ENCODE measurements at regions not wholly inside any gene's neighbourhood (a gene's known extent, or its start where the extent isn't known, plus 50 kb on each side); places are given as distances from the start of the nearest gene placed in this dataset.

GRCh38 chr9:71233646-71234045 lies 112.2 kb upstream of the TRPM3 start:
- ATAC-seq: no peak
- TF ChIP-seq ZNF565 (CRISPR knock-in tag; conservative IDR thresholded peaks at IDR 0.05; ENCODE audit: low read depth) (no peak), TSHZ2 (CRISPR knock-in tag; IDR thresholded peaks at IDR 0.05) (no peak), SNAI2 (CRISPR knock-in tag; IDR thresholded peaks at IDR 0.05) (no peak), RARB (CRISPR knock-in tag; IDR thresholded peaks at IDR 0.05) (no peak), ESRRG (CRISPR knock-in tag; IDR thresholded peaks at IDR 0.05) (no peak), TOX (CRISPR knock-in tag; IDR thresholded peaks at IDR 0.05; ENCODE audit: borderline replicate concordance) (no peak), PATZ1 (CRISPR knock-in tag; IDR thresholded peaks at IDR 0.05; ENCODE audit: borderline replicate concordance) (no peak), OSR1 (CRISPR knock-in tag; IDR thresholded peaks at IDR 0.05) (no peak), PPARA (CRISPR knock-in tag; IDR thresholded peaks at IDR 0.05; ENCODE audit: borderline replicate concordance) (no peak), GLIS3 (CRISPR knock-in tag; IDR thresholded peaks at IDR 0.05) (no peak)
- TF ChIP-seq, protein P1, sequence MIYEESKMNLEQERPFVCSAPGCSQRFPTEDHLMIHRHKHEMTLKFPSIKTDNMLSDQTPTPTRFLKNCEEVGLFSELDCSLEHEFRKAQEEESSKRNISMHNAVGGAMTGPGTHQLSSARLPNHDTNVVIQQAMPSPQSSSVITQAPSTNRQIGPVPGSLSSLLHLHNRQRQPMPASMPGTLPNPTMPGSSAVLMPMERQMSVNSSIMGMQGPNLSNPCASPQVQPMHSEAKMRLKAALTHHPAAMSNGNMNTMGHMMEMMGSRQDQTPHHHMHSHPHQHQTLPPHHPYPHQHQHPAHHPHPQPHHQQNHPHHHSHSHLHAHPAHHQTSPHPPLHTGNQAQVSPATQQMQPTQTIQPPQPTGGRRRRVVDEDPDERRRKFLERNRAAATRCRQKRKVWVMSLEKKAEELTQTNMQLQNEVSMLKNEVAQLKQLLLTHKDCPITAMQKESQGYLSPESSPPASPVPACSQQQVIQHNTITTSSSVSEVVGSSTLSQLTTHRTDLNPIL (CRISPR knock-in tag; IDR thresholded peaks at IDR 0.05; ENCODE audit: low read depth): no peak
- TF ChIP-seq, protein P2, sequence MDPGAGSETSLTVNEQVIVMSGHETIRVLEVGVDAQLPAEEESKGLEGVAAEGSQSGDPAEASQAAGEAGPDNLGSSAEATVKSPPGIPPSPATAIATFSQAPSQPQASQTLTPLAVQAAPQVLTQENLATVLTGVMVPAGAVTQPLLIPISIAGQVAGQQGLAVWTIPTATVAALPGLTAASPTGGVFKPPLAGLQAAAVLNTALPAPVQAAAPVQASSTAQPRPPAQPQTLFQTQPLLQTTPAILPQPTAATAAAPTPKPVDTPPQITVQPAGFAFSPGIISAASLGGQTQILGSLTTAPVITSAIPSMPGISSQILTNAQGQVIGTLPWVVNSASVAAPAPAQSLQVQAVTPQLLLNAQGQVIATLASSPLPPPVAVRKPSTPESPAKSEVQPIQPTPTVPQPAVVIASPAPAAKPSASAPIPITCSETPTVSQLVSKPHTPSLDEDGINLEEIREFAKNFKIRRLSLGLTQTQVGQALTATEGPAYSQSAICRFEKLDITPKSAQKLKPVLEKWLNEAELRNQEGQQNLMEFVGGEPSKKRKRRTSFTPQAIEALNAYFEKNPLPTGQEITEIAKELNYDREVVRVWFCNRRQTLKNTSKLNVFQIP (CRISPR knock-in tag; IDR thresholded peaks at IDR 0.05; ENCODE audit: borderline replicate concordance, low read depth): no peak
- TF ChIP-seq, protein P3, sequence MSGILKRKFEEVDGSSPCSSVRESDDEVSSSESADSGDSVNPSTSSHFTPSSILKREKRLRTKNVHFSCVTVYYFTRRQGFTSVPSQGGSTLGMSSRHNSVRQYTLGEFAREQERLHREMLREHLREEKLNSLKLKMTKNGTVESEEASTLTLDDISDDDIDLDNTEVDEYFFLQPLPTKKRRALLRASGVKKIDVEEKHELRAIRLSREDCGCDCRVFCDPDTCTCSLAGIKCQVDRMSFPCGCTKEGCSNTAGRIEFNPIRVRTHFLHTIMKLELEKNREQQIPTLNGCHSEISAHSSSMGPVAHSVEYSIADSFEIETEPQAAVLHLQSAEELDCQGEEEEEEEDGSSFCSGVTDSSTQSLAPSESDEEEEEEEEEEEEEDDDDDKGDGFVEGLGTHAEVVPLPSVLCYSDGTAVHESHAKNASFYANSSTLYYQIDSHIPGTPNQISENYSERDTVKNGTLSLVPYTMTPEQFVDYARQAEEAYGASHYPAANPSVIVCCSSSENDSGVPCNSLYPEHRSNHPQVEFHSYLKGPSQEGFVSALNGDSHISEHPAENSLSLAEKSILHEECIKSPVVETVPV (CRISPR knock-in tag; IDR thresholded peaks at IDR 0.05): no peak

- TF ChIP-seq, protein P3 (CRISPR knock-in tag; IDR thresholded peaks at IDR 0.05): no peak
- TF ChIP-seq PATZ1 (CRISPR knock-in tag; IDR thresholded peaks at IDR 0.05; ENCODE audit: borderline replicate concordance) (no peak), ZNF70 (CRISPR knock-in tag; IDR thresholded peaks at IDR 0.05) (no peak), ISL1 (CRISPR knock-in tag; IDR thresholded peaks at IDR 0.05) (no peak), ZFP3 (CRISPR knock-in tag; IDR thresholded peaks at IDR 0.05) (no peak)
- ATAC-seq: no peak
Measured at GRCh38 chr9:71223953-71224538, 102.6 kb upstream of the TRPM3 start.

- TF ChIP-seq GLIS3 (CRISPR knock-in tag; IDR thresholded peaks at IDR 0.05) (no peak), ISL1 (CRISPR knock-in tag; IDR thresholded peaks at IDR 0.05) (no peak), TOX (CRISPR knock-in tag; IDR thresholded peaks at IDR 0.05; ENCODE audit: borderline replicate concordance) (no peak), ARNTL (CRISPR knock-in tag; IDR thresholded peaks at IDR 0.05; ENCODE audit: borderline replicate concordance, low read depth) (no peak)
- no peak for ATAC-seq
Measured at GRCh38 chr9:71218774-71219173, 97.4 kb upstream of the TRPM3 start.
